Psoas muscle (tissue), 7 donors: ENCODE measurements at regions not wholly inside any gene's neighbourhood (a gene's known extent, or its start where the extent isn't known, plus 50 kb on each side); places are given as distances from the start of the nearest gene placed in this dataset.

Experiments used
- ATAC-seq, 4 donors: fragments of 200-7000 bp; cut with Tn5 transposase; one replicate each; pipeline ENCODE4 v1.9.1; 2020; ENCODE audit warnings: moderate library complexity in 3 of 4, mild to moderate bottlenecking in 2 of 4
- DNase-seq, 2 donors: peaks; one replicate each; pipeline ENCODE4 v3.0.0-alpha.2; 2020
- H3K27ac ChIP-seq: fragments of 200-600 bp; one replicate; pipeline ENCODE4 v1.8.0; 2022
- H3K27me3 ChIP-seq, 3 donors: fragments of 200-600 bp in 1 of 3; one replicate each; pipeline versions ENCODE4 v1.6.1 to v1.8.0; 2013 to 2022; ENCODE audit warnings: low read length in 2 of 3, mild to moderate bottlenecking in 2 of 3, moderate library complexity in 1 of 3; ENCODE audit not compliant: insufficient read depth in 3 of 3
- H3K36me3 ChIP-seq, 2 donors: fragments of 200-600 bp in 1 of 2; one replicate each; pipeline versions ENCODE4 v1.6.1 to v1.8.0; 2013 to 2022; ENCODE audit warnings: low read depth in 1 of 2, mild to moderate bottlenecking in 1 of 2, moderate library complexity in 1 of 2; ENCODE audit not compliant: insufficient read depth in 1 of 2
- H3K4me1 ChIP-seq: fragments of 200-600 bp; one replicate; pipeline ENCODE4 v1.8.0; 2022
- H3K4me3 ChIP-seq: fragments of 200-600 bp; one replicate; pipeline ENCODE4 v1.8.0; 2022; ENCODE audit warnings: mild to moderate bottlenecking
- H3K9me3 ChIP-seq: fragments of 200-600 bp; one replicate; pipeline ENCODE4 v1.8.0; 2022
- CTCF ChIP-seq: fragments of 200-600 bp; IDR thresholded peaks from one replicate; pipeline ENCODE4 v1.8.0; 2022; ENCODE audit warnings: antibody characterized with exemption
- WGBS, 3 donors: extraction: QIAGEN DNeasy Blood & Tissue Kit; methylation state at CpG; one replicate each; pipeline versions ENCODE4 v1.1.6 to v1.1.7; 2013; 5-methylcytosine and 5-hydroxymethylcytosine counted together
- intact Hi-C, 2 donors: fragments of 100-400 bp; cut with DNase I; formaldehyde crosslinking; loops; one replicate each; pipeline versions ENCODE4 v1.11.0 to v1.14.2; 2022
- donor health status: healthy with polysubstance abuse.
- donor health status: DM: no; HTN: no; CAD: no; lungs with moderate emphysema.
- donor health status: Bipolar disorder and iron deficiency.
- donor health status: healthy.
- donor health status: DM: yes; HTN: yes; CAD: no.
- donor health status: DM: no; HTN: no; CAD: no.
- donor health status: DM: yes; HTN: yes; CAD: no.

- DNase-seq (no peak), ATAC-seq (no peak)
- 78 to 82% (median 79%) methylated on average over 4 of the region's 4 CpGs for WGBS, 3 donors
- no peak overlapping the region for H3K4me3 ChIP-seq
- TF ChIP-seq CTCF, result no peak
- H3K27ac ChIP-seq, result no peak overlapping the region
- H3K27me3 ChIP-seq, result no peaks in the 10 kb centered on the region
- intact Hi-C loops, result no loop called here
- no peaks in the 10 kb centered on the region for H3K9me3 ChIP-seq
- no peaks in the 10 kb centered on the region for H3K36me3 ChIP-seq
- no peaks in the 10 kb centered on the region for H3K4me1 ChIP-seq
These were observed 280.0 kb upstream of the SOX2 start for GRCh38 chr3:181431748-181432147.

- no peak for DNase-seq
- Histone ChIP-seq H3K9me3 (no peaks in the 10 kb centered on the region), H3K27ac (no peak overlapping the region), H3K4me3 (no peak overlapping the region), H3K4me1 (no peaks in the 10 kb centered on the region), H3K27me3 (no peaks in the 10 kb centered on the region), H3K36me3 (no peaks in the 10 kb centered on the region)
- no peak for TF ChIP-seq CTCF
- ATAC-seq, result no peak
- WGBS, 3 donors, result 11 to 22% (median 16%) methylated on average over 3 of the region's 3 CpGs
- intact Hi-C loops, result no loop called here
These were observed 286.7 kb upstream of the SOX2 start for GRCh38 chr3:181425074-181425473.

GRCh38 chr3:181418233-181418632, 293.5 kb upstream of the SOX2 start:
- no peaks in the 10 kb centered on the region for H3K4me1 ChIP-seq
- no peaks in the 10 kb centered on the region for H3K36me3 ChIP-seq
- no peaks in the 10 kb centered on the region for H3K9me3 ChIP-seq
- ATAC-seq, result no peak
- intact Hi-C loops, result no loop called here
- H3K27ac ChIP-seq, result no peak overlapping the region
- H3K4me3 ChIP-seq, result no peak overlapping the region
- TF ChIP-seq CTCF, result no peak
- no peak for DNase-seq
- 47 to 70% (median 48%) methylated on average over 1 of the region's 1 CpG for WGBS, 3 donors
- H3K27me3 ChIP-seq, result no peaks in the 10 kb centered on the region

GRCh38 chr3:181417748-181418147, 294.0 kb upstream of the SOX2 start:
- H3K9me3 ChIP-seq, result no peaks in the 10 kb centered on the region
- no peak overlapping the region for H3K27ac ChIP-seq
- ATAC-seq (no peak), DNase-seq (no peak)
- intact Hi-C loops, result no loop called here
- no peaks in the 10 kb centered on the region for H3K36me3 ChIP-seq
- TF ChIP-seq CTCF, result no peak
- no peaks in the 10 kb centered on the region for H3K4me1 ChIP-seq
- no peaks in the 10 kb centered on the region for H3K27me3 ChIP-seq
- WGBS, 3 donors, result 71 to 78% (median 74%) methylated on average over 8 of the region's 8 CpGs
- no peak overlapping the region for H3K4me3 ChIP-seq

GRCh38 chr3:181410870-181411269, 300.9 kb upstream of the SOX2 start:
- ATAC-seq, result no peak
- intact Hi-C loops, result no loop called here
- H3K27me3 ChIP-seq, result no peaks in the 10 kb centered on the region
- no peaks in the 10 kb centered on the region for H3K4me1 ChIP-seq
- no peaks in the 10 kb centered on the region for H3K9me3 ChIP-seq
- no peak overlapping the region for H3K27ac ChIP-seq
- no peak for DNase-seq
- H3K36me3 ChIP-seq, result no peaks in the 10 kb centered on the region
- TF ChIP-seq CTCF, result no peak
- no peak overlapping the region for H3K4me3 ChIP-seq
- WGBS, 3 donors, result 93 to 97% (median 93%) methylated on average over 4 of the region's 4 CpGs
